PC-3 (cell line): ENCODE measurements at regions not wholly inside any gene's neighbourhood (a gene's known extent, or its start where the extent isn't known, plus 50 kb on each side); places are given as distances from the start of the nearest gene placed in this dataset.

ENCODE experiments used
- ATAC-seq: fragments of 200-7000 bp; cut with Tn5 transposase; 2 replicates; pipeline ENCODE4 v1.9.1; 2020; ENCODE audit warnings: mild to moderate bottlenecking, moderate library complexity
- BruUV-seq: library from RNA; stranded (reverse); fragments of 400-500 nt; replicated peaks from 2 replicates; lab custom pipeline; 2021; lab: Mats Ljungman, UMichigan
- CTCF ChIA-PET: fragments of 300-600 bp; sonication (Branson Sonifier 250); formaldehyde crosslinking; loops from one replicate; lab custom pipeline; 2022; ENCODE audit warnings: antibody characterized with exemption; lab: Charles Lee
- POLR2A ChIA-PET: fragments of 300-600 bp; sonication (Branson Sonifier 250); formaldehyde crosslinking; loops from one replicate; lab custom pipeline; 2022; ENCODE audit warnings: antibody characterized with exemption; ENCODE audit not compliant: unreplicated experiment; lab: Charles Lee
- DNase-seq: peaks from one replicate; pipeline ENCODE4 v3.0.0-alpha.2; 2015
- H2AFZ ChIP-seq: fragments of 300-600 bp; sonication (generic); 2 replicates; pipeline ENCODE4 v1.6.0; 2016; ENCODE audit warnings: antibody characterized with exemption, low read length
- H3F3A ChIP-seq: fragments of 300-600 bp; sonication (generic); one replicate; pipeline ENCODE4 v1.6.0; 2017; ENCODE audit warnings: antibody characterized with exemption, low read length, control low read depth, mild to moderate bottlenecking; ENCODE audit not compliant: unreplicated experiment
- H3K27ac ChIP-seq: fragments of 300-600 bp; sonication (generic); 2 replicates; pipeline ENCODE4 v1.5.1; 2016; ENCODE audit warnings: mild to moderate bottlenecking, low read length
- H3K27me3 ChIP-seq: fragments of 300-600 bp; sonication (generic); 2 replicates; pipeline ENCODE4 v1.6.1; 2016; ENCODE audit warnings: low read length, mixed read lengths
- H3K36me3 ChIP-seq: fragments of 300-600 bp; sonication (generic); 2 replicates; pipeline ENCODE4 v1.6.1; 2016; ENCODE audit warnings: low read depth, mixed run types, low read length, mixed read lengths
- H3K4me1 ChIP-seq: fragments of 300-600 bp; sonication (generic); 2 replicates; pipeline ENCODE4 v1.5.1; 2016; ENCODE audit warnings: low read length; ENCODE audit not compliant: insufficient read depth
- H3K4me2 ChIP-seq: fragments of 300-600 bp; sonication (generic); 2 replicates; pipeline ENCODE4 v1.6.0; 2016; ENCODE audit warnings: low read length
- H3K4me3 ChIP-seq: fragments of 300-600 bp; sonication (generic); 2 replicates; pipeline ENCODE4 v1.5.1; 2016; ENCODE audit warnings: mild to moderate bottlenecking, low read length, mixed read lengths
- H3K79me2 ChIP-seq: fragments of 300-600 bp; sonication (generic); 2 replicates; pipeline ENCODE4 v1.6.1; 2017; ENCODE audit warnings: low read length, mixed read lengths
- H3K9ac ChIP-seq: fragments of 300-600 bp; sonication (generic); 2 replicates; pipeline ENCODE4 v1.6.0; 2016; ENCODE audit warnings: mild to moderate bottlenecking, low read length
- H3K9me2 ChIP-seq: fragments of 300-600 bp; sonication (generic); replicated peaks from 2 replicates; pipeline ENCODE4 v1.6.1; 2016; ENCODE audit warnings: mixed run types, low read length, mixed read lengths
- H3K9me3 ChIP-seq: fragments of 300-600 bp; sonication (generic); 2 replicates; pipeline ENCODE4 v1.6.1; 2016; ENCODE audit warnings: low read length, mixed read lengths
- H4K20me1 ChIP-seq: fragments of 300-600 bp; sonication (generic); 2 replicates; pipeline ENCODE4 v1.6.1; 2016; ENCODE audit warnings: low read length, mixed read lengths
- CTCF ChIP-seq: fragments of 300-600 bp; sonication (generic); conservative IDR thresholded peaks from 2 replicates; pipeline ENCODE4 v1.5.1; 2017; ENCODE audit warnings: antibody characterized with exemption, low read depth, mild to moderate bottlenecking, low read length
- EZH2 ChIP-seq: fragments of 300-600 bp; sonication (generic); IDR thresholded peaks from one replicate; pipeline ENCODE4 v1.6.1; 2017; ENCODE audit warnings: antibody characterized with exemption, mild to moderate bottlenecking, low read length; ENCODE audit not compliant: unreplicated experiment
- EZH2phosphoT487 ChIP-seq: fragments of 300-600 bp; sonication (generic); IDR thresholded peaks from 2 replicates; pipeline ENCODE4 v1.6.1; 2018; ENCODE audit warnings: mild to moderate bottlenecking, antibody characterized with exemption, low read length, borderline replicate concordance
- intact Hi-C: fragments of 100-400 bp; cut with micrococcal nuclease; formaldehyde crosslinking; loops from 2 replicates; pipeline ENCODE4 v1.9.0; 2023

- BruUV-seq, result no TSS peak
- H3K27me3 ChIP-seq, result no peaks in the 10 kb centered on the region
- no peaks in the 10 kb centered on the region for H3K79me2 ChIP-seq
- H3K27ac ChIP-seq, result no peak overlapping the region
- no peak overlapping the region for H3K4me2 ChIP-seq
- H3K9ac ChIP-seq, result no peak overlapping the region
- no peak overlapping the region for H2AFZ ChIP-seq
- CTCF ChIA-PET, result no interaction called here
- POLR2A ChIA-PET, result no interaction called here
- TF ChIP-seq CTCF, result no peak
- TF ChIP-seq EZH2phosphoT487, result no peak
- TF ChIP-seq EZH2, result no peak
- no peaks in the 10 kb centered on the region for H3K9me2 ChIP-seq
- no peaks in the 10 kb centered on the region for H3K36me3 ChIP-seq
- intact Hi-C loops, result no loop called here
- no peaks in the 10 kb centered on the region for H4K20me1 ChIP-seq
- DNase-seq, result no peak
- ATAC-seq, result no peak
- H3K4me3 ChIP-seq, result no peak overlapping the region
- no peaks in the 10 kb centered on the region for H3K4me1 ChIP-seq
- no peaks in the 10 kb centered on the region for H3F3A ChIP-seq
- peaks cover 29% of the 10 kb centered on the region; the same call in 1 of the 2 replicates for H3K9me3 ChIP-seq
These were observed 771.6 kb upstream of the CA10 start for GRCh38 chr17:52930145-52930544.

GRCh38 chr17:52923658-52924057, 765.1 kb upstream of the CA10 start:
- H3F3A ChIP-seq, result no peaks in the 10 kb centered on the region
- DNase-seq, result no peak
- no peak overlapping the region for H3K9ac ChIP-seq
- intact Hi-C loops, result no loop called here
- H3K4me3 ChIP-seq, result no peak overlapping the region
- no peaks in the 10 kb centered on the region for H3K27me3 ChIP-seq
- ATAC-seq, result no peak
- no peak for TF ChIP-seq EZH2phosphoT487
- H3K4me2 ChIP-seq, result no peak overlapping the region
- H3K36me3 ChIP-seq, result no peaks in the 10 kb centered on the region
- H3K9me3 ChIP-seq, result peaks cover 16% of the 10 kb centered on the region
- POLR2A ChIA-PET, result no interaction called here
- H3K4me1 ChIP-seq, result no peaks in the 10 kb centered on the region
- no peak overlapping the region for H2AFZ ChIP-seq
- no peaks in the 10 kb centered on the region for H3K79me2 ChIP-seq
- H3K9me2 ChIP-seq, result no peaks in the 10 kb centered on the region
- no peaks in the 10 kb centered on the region for H4K20me1 ChIP-seq
- CTCF ChIA-PET, result no interaction called here
- H3K27ac ChIP-seq, result no peak overlapping the region
- BruUV-seq, result no TSS peak

GRCh38 chr17:52899235-52899634, 740.7 kb upstream of the CA10 start:
- Histone ChIP-seq H3K27ac (no peak overlapping the region), H3K79me2 (no peaks in the 10 kb centered on the region), H2AFZ (no peak overlapping the region), H3K27me3 (no peaks in the 10 kb centered on the region), H3K4me1 (no peaks in the 10 kb centered on the region), H3K9ac (no peak overlapping the region), H3F3A (no peaks in the 10 kb centered on the region), H3K36me3 (no peaks in the 10 kb centered on the region), H4K20me1 (no peaks in the 10 kb centered on the region), H3K9me2 (no peaks in the 10 kb centered on the region), H3K4me2 (no peak overlapping the region), H3K9me3 (peaks cover 23% of the 10 kb centered on the region), H3K4me3 (no peak overlapping the region)
- no peak for TF ChIP-seq EZH2phosphoT487
- CTCF ChIA-PET, result no interaction called here
- no peak for ATAC-seq
- intact Hi-C loops, result no loop called here
- POLR2A ChIA-PET, result no interaction called here
- BruUV-seq, result no TSS peak
- no peak for DNase-seq

GRCh38 chr17:52895272-52895671, 736.8 kb upstream of the CA10 start:
- H3K9me3 ChIP-seq, result peaks cover 24% of the 10 kb centered on the region
- ATAC-seq, result no peak
- no peak overlapping the region for H3K4me3 ChIP-seq
- POLR2A ChIA-PET, result no interaction called here
- H3K9ac ChIP-seq, result no peak overlapping the region
- no peaks in the 10 kb centered on the region for H4K20me1 ChIP-seq
- H3K9me2 ChIP-seq, result no peaks in the 10 kb centered on the region
- H3K4me1 ChIP-seq, result no peaks in the 10 kb centered on the region
- CTCF ChIA-PET, result no interaction called here
- no TSS peak for BruUV-seq
- H3K27me3 ChIP-seq, result no peaks in the 10 kb centered on the region
- no peak for DNase-seq
- no peak overlapping the region for H3K4me2 ChIP-seq
- H2AFZ ChIP-seq, result no peak overlapping the region
- H3K36me3 ChIP-seq, result no peaks in the 10 kb centered on the region
- H3K27ac ChIP-seq, result no peak overlapping the region
- intact Hi-C loops, result no loop called here
- H3F3A ChIP-seq, result no peaks in the 10 kb centered on the region
- H3K79me2 ChIP-seq, result no peaks in the 10 kb centered on the region
- TF ChIP-seq EZH2phosphoT487, result no peak
- no peak for TF ChIP-seq EZH2
- TF ChIP-seq CTCF, result no peak
